ENCODE measurements at regions not wholly inside any gene's neighbourhood (a gene's known extent, or its start where the extent isn't known, plus 50 kb on each side); places are given as distances from the start of the nearest gene placed in this dataset.
"Not testable (repeated sequence)": the region's sequence is repeated elsewhere in the genome, so short reads cannot be mapped to it uniquely, and the experiment has no call there.

- DNase-seq, result no peak
Observed at GRCh38 chr1:189987509-189987908, 490.2 kb downstream of the BRINP3 start.

DNA sequence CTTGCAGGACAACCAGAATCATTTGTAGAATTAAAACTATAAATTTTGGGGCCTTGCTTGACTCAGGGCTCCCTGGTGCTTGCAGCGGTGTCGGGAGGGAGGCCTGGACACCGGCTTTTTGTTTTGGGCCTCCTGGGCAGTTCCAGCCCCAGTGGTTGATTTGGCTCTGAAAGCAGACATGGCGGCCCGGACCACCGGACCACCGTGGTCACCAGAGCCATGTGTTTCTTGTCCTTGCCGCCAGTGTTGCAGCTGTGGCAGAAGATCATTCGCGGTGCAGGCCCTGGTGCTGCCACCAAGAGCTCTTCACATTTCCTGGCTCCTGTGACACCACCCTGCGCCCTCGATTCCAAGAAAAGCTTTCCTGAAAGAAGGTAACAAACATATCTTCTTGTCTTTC, 484.8 kb downstream of the BRINP3 start:
- DNase-seq, result no peak

GRCh38 chr1:190000365-190000872, 477.2 kb downstream of the BRINP3 start:
- no peak for DNase-seq

DNA sequence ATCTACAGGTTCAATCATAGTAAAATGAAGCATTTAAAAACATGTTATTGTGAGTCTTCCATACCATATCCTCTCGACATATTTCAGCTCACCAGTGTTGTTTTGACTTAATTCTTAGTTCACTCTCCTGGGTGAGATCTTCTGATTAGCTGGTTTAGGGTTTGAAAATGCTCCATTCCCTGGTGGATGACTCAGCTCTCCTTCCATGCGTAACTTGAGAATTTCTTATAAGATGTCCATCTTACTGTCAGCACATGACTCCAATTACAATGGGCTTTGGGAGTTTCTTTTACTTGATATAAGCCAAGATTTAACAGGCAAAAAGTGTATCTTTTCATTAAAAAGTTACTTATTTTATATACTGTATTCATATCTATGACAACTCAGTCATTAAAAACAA, 476.5 kb downstream of the BRINP3 start:
- DNase-seq, result no peak

- DNase-seq, result no peak
Observed at GRCh38 chr1:190003376-190003775, 474.3 kb downstream of the BRINP3 start.

DNA sequence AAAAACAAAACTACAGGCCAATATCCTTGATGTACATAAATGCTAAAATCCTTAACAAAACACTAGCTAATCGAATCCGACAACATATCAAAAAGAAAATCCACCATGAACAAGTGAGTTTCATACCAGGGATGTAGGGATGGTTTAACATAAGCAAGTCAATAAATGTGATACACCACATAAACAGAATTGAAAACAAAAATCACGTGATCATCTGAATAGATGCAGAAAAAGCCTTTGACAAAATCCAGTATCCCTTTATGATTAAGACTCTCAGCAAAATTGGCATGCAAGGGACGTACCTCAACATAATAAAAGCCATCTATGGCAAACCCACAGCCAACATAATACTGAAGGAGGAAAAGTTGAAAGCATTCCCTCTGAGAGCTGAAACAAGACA, 466.1 kb downstream of the BRINP3 start:
- no peak for DNase-seq

- DNase-seq, result not testable (repeated sequence)
Observed at GRCh38 chr1:190019151-190019550, 458.5 kb downstream of the BRINP3 start.

GRCh38 chr1:190019717-190020116, 457.9 kb downstream of the BRINP3 start:
- DNase-seq, result no peak

- DNase-seq, result no peak
Observed at GRCh38 chr1:190022709-190023108, 455.0 kb downstream of the BRINP3 start.

- no peak for DNase-seq
Observed at GRCh38 chr1:190029441-190029840, 448.2 kb downstream of the BRINP3 start.

DNA sequence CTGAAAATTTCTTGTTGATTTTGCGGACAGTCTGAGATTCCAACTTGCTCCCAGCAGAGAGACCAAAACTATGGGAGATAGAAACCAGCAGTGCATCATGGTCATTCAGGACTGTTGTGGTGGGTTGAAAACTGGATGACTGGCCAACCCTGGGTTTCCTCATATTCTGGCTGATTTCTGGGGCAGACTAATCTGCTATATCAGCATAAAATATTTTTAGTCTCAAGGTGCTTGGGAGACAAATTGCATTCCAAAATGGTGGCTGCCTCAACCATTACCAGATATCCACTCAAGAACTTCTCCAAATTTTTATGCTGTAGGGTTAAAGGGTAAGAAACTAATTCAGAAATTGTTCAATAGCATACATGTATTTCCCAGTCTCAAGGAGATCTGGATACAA, 434.0 kb downstream of the BRINP3 start:
- DNase-seq, result no peak

- no peak for DNase-seq
Observed at GRCh38 chr1:190046231-190046630, 431.4 kb downstream of the BRINP3 start.

All from hematopoietic multipotent progenitor cell treated with erythropoietin and hydrocortisone succinate and interleukin-3 and kit ligand, for 6 days (in vitro differentiated cells).